DMS53 treated with DMSO at 0.1 percent for 48 hours (cell line): ENCODE measurements at regions not wholly inside any gene's neighbourhood (a gene's known extent, or its start where the extent isn't known, plus 50 kb on each side); places are given as distances from the start of the nearest gene placed in this dataset.

Source experiments
- DNase-seq: peaks from one replicate; lab custom pipeline; 2025; ENCODE audit not compliant: unreplicated experiment; lab: John Stamatoyannopoulos, UW

- no peak for DNase-seq
These were observed 737.2 kb upstream of the ANKRD30A start for GRCh38 chr10:36388166-36388565.

DNA sequence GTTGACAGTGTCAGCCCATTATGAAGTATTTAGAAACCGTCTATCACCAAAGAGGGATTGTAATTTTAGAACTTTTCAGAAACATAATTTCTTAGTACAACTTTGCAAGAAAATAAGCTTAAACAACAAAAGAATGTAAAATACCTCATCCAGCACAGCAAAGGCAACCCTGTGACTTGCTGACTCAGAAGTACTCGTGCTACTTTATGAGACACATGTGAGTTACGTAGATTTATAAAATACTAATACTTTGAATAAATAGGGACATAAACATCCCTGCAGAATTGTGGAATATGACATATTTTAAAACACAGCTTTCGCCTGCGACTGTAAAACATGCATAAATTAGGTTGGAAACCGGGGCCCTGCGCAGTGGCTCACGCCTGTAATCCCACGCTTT is 739.7 kb upstream of the ANKRD30A start:
- DNase-seq: no peak

GRCh38 chr10:36383349-36383748 is 741.3 kb upstream of the FZD8 start:
- DNase-seq: no peak

- no peak for DNase-seq
These were observed 739.7 kb upstream of the FZD8 start for GRCh38 chr10:36381748-36382147.

DNA sequence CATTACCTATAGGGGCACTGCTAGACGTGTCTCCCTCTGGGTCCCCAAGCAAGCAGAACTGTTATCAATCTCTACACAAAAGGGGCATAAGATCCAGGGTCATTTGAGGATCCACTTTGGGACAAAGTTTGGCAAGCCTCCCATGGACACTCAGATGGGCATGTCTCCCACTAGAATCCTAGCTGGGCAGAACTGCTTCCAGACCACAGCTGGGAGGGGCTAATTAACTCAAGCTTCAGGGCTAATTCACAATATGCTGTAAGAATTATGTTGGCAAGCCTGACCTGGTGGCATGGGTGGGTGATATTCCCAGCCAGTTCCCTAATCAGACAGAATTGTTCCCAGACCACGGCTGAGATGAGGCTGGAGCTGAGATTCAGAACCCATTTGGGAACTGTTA is 738.4 kb upstream of the FZD8 start:
- DNase-seq: no peak

DNA sequence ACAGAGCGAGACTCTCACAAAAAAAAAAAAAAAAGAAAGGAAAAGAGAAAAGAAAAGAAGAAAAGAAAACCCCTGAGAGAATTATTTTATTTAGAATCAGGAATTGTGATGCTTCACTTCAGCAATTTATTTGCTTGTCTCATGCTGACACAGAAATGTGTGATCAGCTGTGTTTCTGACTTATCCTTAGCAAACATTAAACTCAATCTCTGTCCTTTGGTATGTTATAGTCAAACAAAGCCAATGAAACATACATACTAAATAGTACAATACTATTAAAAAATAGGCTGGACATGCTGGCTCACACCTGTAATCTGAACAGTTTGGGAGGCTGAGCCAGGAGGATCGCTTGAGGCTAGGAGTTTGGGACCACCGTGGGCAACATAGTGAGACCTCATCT is 733.0 kb upstream of the FZD8 start:
- DNase-seq: no peak

- no peak for DNase-seq
These were observed 731.5 kb upstream of the FZD8 start for GRCh38 chr10:36373424-36374096.

- DNase-seq: no peak
These were observed 725.3 kb upstream of the FZD8 start for GRCh38 chr10:36367362-36367761.

- no peak for DNase-seq
These were observed 724.7 kb upstream of the FZD8 start for GRCh38 chr10:36366843-36367242.

- DNase-seq: no peak
These were observed 724.0 kb upstream of the FZD8 start for GRCh38 chr10:36366065-36366464.

- DNase-seq: no peak
These were observed 720.2 kb upstream of the FZD8 start for GRCh38 chr10:36362257-36362656.

DNA sequence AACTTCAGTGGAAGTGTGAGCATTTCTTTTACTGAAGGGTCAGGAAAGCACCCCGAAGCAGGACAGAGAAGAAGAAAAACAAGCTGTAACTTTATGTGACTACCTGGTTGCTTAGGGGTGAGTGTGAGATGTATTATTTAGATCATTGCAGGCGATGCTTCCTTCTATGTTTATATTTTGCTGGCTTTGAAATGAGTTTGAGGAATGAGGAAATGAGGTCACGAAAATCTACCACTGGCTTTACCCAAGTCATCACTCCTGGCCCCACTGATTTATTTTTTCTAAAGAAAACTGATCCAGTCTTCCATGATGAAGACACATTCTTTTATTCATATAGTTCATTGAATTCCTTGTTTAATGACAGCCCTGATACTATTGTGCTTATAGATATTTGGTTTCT is 716.6 kb upstream of the FZD8 start:
- DNase-seq: no peak

GRCh38 chr10:36354633-36355032 is 712.5 kb upstream of the FZD8 start:
- DNase-seq: no peak

DNA sequence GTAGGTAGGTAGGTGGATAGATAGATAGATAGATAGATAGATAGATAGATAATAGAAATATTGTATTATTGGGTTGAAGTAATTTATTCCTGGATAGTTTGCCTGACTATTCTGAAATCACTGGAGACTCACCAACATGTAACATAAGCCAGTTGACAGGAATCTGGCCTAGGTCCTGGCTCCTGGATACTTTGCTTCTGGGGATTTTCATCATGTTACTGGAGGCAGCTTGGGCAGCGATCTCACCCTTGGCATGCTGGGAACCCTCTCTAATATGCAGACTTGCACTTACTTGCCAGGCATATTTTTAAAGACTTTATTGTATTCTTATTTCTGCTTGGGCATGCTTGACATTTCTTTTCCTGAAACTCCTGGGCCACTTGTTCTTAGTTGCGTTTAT is 709.1 kb upstream of the FZD8 start:
- DNase-seq: no peak

GRCh38 chr10:36349445-36350078 is 707.5 kb upstream of the FZD8 start:
- no peak for DNase-seq

GRCh38 chr10:36345807-36346206 is 703.7 kb upstream of the FZD8 start:
- DNase-seq: no peak

DNA sequence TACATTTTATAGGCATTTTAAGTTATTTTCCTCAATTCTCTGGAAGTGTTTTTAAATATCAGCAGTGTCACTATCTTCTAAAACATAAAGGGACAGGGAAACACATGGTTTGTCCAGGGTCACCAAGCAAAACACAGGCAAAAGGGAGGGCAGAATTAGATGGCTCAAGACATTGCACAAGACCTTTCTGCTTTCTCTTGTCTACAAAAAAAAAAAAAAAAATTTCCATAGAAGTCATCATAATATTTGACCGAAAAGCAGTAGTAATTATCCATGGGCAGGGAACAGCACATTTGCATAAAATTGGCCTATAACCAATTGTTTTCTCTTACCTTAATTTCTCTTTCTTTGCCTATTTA is 703.1 kb upstream of the FZD8 start:
- DNase-seq: no peak

DNA sequence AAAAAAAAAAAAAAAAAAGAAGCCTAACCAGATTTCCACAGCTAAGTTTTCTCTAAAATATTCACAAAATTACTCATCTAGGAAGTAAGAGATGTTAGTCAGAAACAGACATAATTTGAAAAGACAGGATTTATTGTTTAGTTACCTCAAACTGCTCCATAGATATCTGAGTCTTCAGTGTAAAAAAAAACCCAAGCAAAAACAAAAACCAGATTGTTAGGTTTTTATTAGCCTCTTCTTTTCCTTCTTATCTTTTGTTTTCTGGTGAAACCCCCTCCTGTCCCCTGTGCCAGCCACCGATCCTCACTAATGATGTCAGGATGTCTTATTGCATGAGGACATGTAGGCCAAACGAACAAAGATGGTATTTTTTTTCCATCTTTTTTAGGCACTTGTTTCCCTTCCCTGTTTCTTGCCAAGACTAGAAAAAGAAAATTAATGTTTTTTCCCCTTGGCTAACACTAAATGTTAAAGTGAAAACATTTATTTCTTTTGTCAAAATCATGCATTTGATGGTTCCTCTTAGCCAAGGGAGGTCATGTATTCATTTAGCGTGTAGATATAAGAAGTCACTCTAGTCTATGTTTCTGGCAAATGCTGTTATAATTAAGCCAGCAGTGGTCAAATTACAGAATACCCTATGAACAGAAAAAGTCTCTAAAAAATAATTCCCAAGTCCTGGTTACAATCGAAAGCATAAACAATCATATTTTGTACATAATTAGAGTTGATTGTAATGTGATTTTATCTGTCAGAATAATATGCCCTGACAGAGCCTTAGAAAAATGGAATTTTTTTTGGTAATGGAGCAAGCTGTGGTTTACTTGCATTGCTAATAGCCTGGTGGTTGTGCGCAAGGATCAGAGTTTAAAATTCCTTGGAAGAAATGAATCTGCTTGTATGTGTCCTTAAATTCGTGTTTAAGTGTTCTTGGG is 702.4 kb upstream of the FZD8 start:
- DNase-seq: no peak

DNA sequence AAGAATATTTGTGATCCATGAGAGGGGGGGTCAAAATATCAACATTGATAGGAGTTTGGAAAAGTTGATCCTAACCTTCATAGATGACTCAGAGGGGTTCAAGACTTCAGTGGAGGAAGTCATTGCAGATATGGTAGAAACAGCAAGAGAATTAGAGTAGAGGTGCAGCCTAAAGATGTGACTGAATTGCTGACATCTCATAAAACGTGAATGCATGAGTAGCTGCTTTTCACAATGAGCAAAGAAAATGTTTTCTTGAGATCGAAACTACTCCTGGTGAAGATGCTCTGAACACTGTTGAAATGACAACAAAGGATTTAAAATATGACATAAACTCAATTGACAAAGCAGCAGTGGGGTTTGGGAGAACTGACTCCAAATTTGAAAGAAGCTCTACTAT is 700.7 kb upstream of the FZD8 start:
- DNase-seq: no peak

- DNase-seq: no peak
These were observed 699.4 kb upstream of the FZD8 start for GRCh38 chr10:36341471-36341870.

- DNase-seq: no peak
These were observed 694.2 kb upstream of the FZD8 start for GRCh38 chr10:36336315-36336714.

- DNase-seq: no peak
These were observed 691.4 kb upstream of the FZD8 start for GRCh38 chr10:36333446-36333845.
